CD14-positive monocyte (primary cell): ENCODE measurements at regions not wholly inside any gene's neighbourhood (a gene's known extent, or its start where the extent isn't known, plus 50 kb on each side); places are given as distances from the start of the nearest gene placed in this dataset.

ENCODE experiments used
- DNase-seq, 3 donors: peaks; one replicate each; pipeline ENCODE4 v3.0.0-alpha.2; 2011 to 2022
- H2AFZ ChIP-seq: 2 replicates; pipeline ENCODE4 v1.6.0; 2012; ENCODE audit warnings: mild to moderate bottlenecking, low read depth, low read length, inconsistent platforms; ENCODE audit not compliant: insufficient read depth, poor library complexity, severe bottlenecking
- H3K27ac ChIP-seq, 2 donors: 1 replicate in 1 of 2; 2 replicates in 1 of 2; pipeline ENCODE4 v1.5.1; 2012 to 2013; ENCODE audit warnings: low read length in 2 of 2, control low read depth in 1 of 2, inconsistent platforms in 1 of 2, low read depth in 1 of 2, mild to moderate bottlenecking in 1 of 2
- H3K27me3 ChIP-seq, 2 donors: one replicate each; pipeline versions ENCODE4 v1.6.0 to v1.6.1; 2011 to 2013; ENCODE audit warnings: low read length in 2 of 2; ENCODE audit not compliant: control insufficient read depth in 2 of 2, insufficient read depth in 2 of 2
- H3K36me3 ChIP-seq, 2 donors: replicated peaks in 1 of 2; 1 replicate in 1 of 2; 2 replicates in 1 of 2; pipeline versions ENCODE4 v1.5.1 to v1.6.1; 2012 to 2013; ENCODE audit warnings: low read length in 2 of 2, control low read depth in 1 of 2, inconsistent platforms in 1 of 2, mild to moderate bottlenecking in 1 of 2; ENCODE audit not compliant: insufficient read depth in 2 of 2, control insufficient read depth in 1 of 2
- H3K4me1 ChIP-seq, 2 donors: 1 replicate in 1 of 2; 2 replicates in 1 of 2; pipeline versions ENCODE4 v1.5.1 to v1.6.1; 2012 to 2013; ENCODE audit warnings: low read length in 2 of 2, control low read depth in 1 of 2, inconsistent platforms in 1 of 2, mild to moderate bottlenecking in 1 of 2, moderate library complexity in 1 of 2; ENCODE audit not compliant: insufficient read depth in 2 of 2, control insufficient read depth in 1 of 2
- H3K4me2 ChIP-seq: replicated peaks from 2 replicates; pipeline ENCODE3; 2012; ENCODE audit warnings: low read length, moderate library complexity, mild to moderate bottlenecking; ENCODE audit not compliant: poor library complexity, severe bottlenecking; ENCODE audit errors: extremely low read depth
- H3K4me3 ChIP-seq, 3 experiments: fragments of 200-600 bp in 1 of 3; sonication (generic) in 1 of 3; replicated peaks in 1 of 3; 1 replicate in 2 of 3; 2 replicates in 1 of 3; pipeline ENCODE4 v1.5.1; 2011 to 2013; ENCODE audit warnings: low read length in 3 of 3, mild to moderate bottlenecking in 3 of 3, control low read depth in 2 of 3, low read depth in 2 of 3, inconsistent platforms in 1 of 3, moderate library complexity in 1 of 3
- H3K79me2 ChIP-seq: 2 replicates; pipeline ENCODE4 v1.6.0; 2012; ENCODE audit warnings: mild to moderate bottlenecking, control low read depth, inconsistent platforms, low read length, moderate library complexity; ENCODE audit not compliant: insufficient read depth
- H3K9ac ChIP-seq: 2 replicates; pipeline ENCODE4 v1.6.0; 2017; ENCODE audit warnings: low read length, mild to moderate bottlenecking; ENCODE audit not compliant: insufficient read depth, poor library complexity, severe bottlenecking
- H3K9me3 ChIP-seq, 2 donors: replicated peaks in 1 of 2; 1 replicate in 1 of 2; 2 replicates in 1 of 2; pipeline versions ENCODE4 v1.5.1 to v1.6.1; 2012 to 2013; ENCODE audit warnings: low read length in 2 of 2, control low read depth in 1 of 2; ENCODE audit not compliant: control insufficient read depth in 1 of 2, insufficient read depth in 1 of 2
- H4K20me1 ChIP-seq: 2 replicates; pipeline ENCODE4 v1.6.0; 2012; ENCODE audit warnings: mild to moderate bottlenecking, low read length, control low read depth, moderate library complexity; ENCODE audit not compliant: insufficient read depth
- H3K27ac Mint-ChIP-seq, 7 donors: one replicate each; pipeline ENCODE4 v1.8.0; 2020; ENCODE audit warnings: mild to moderate bottlenecking in 7 of 7, mixed read lengths in 7 of 7, moderate library complexity in 6 of 7, inconsistent platforms in 2 of 7
- H3K27me3 Mint-ChIP-seq, 3 donors: one replicate each; pipeline ENCODE4 v1.8.0; 2021 to 2022; ENCODE audit warnings: low read depth in 3 of 3, mild to moderate bottlenecking in 3 of 3, mixed read lengths in 3 of 3, moderate library complexity in 3 of 3, inconsistent platforms in 1 of 3
- H3K36me3 Mint-ChIP-seq, 2 donors: one replicate each; pipeline ENCODE4 v1.8.0; 2020; ENCODE audit warnings: mixed read lengths in 2 of 2, inconsistent platforms in 1 of 2, mild to moderate bottlenecking in 1 of 2
- H3K4me1 Mint-ChIP-seq: one replicate; pipeline ENCODE4 v1.8.0; 2020; ENCODE audit warnings: mild to moderate bottlenecking, mixed read lengths
- H3K4me3 Mint-ChIP-seq, 2 donors: one replicate each; pipeline ENCODE4 v1.8.0; 2020; ENCODE audit warnings: mild to moderate bottlenecking in 2 of 2, mixed read lengths in 2 of 2, moderate library complexity in 1 of 2
- H3K9me3 Mint-ChIP-seq, 7 donors: one replicate each; pipeline ENCODE4 v1.8.0; 2020 to 2022; ENCODE audit warnings: mixed read lengths in 7 of 7, mild to moderate bottlenecking in 6 of 7, moderate library complexity in 6 of 7, inconsistent platforms in 2 of 7
- CTCF ChIP-seq: fragments of 200-600 bp; IDR thresholded peaks from one replicate; pipeline ENCODE4 v1.8.0; 2022; ENCODE audit warnings: antibody characterized with exemption, mild to moderate bottlenecking
- WGBS: methylation state at CpG from one replicate; pipeline ENCODE4 v1.1.5; 2013; ENCODE audit warnings: missing lambda C conversion rate; ENCODE audit not compliant: insufficient coverage; 5-methylcytosine and 5-hydroxymethylcytosine counted together
- intact Hi-C, 2 donors: fragments of 100-400 bp; cut with micrococcal nuclease; formaldehyde crosslinking; loops; one replicate each; pipeline versions ENCODE4 v1.15.0 to v1.15.1; 2023

GRCh38 chr16:54616610-54617009, 314.1 kb upstream of the IRX5 start:
- H4K20me1 ChIP-seq, result no peaks in the 10 kb centered on the region
- H3K36me3 ChIP-seq, result no peaks in the 10 kb centered on the region
- H3K36me3 Mint-ChIP-seq, result no peaks in the 10 kb centered on the region
- 85% methylated on average over 3 of the region's 5 CpGs for WGBS
- no peak overlapping the region for H3K9ac ChIP-seq
- no peak for TF ChIP-seq CTCF
- DNase-seq, result no peak
- H3K79me2 ChIP-seq, result no peaks in the 10 kb centered on the region
- H3K27me3 Mint-ChIP-seq, result peaks cover 0 to 1% (median 0%) of the 10 kb centered on the region in 3 donors
- H2AFZ ChIP-seq, result no peak overlapping the region
- H3K4me1 Mint-ChIP-seq, result no peaks in the 10 kb centered on the region
- H3K9me3 ChIP-seq, result no peaks in the 10 kb centered on the region
- intact Hi-C loops, result no loop called here
- no peaks in the 10 kb centered on the region for H3K27me3 ChIP-seq
- no peaks in the 10 kb centered on the region for H3K4me1 ChIP-seq
- no peak overlapping the region for H3K27ac Mint-ChIP-seq
- no peak overlapping the region for H3K4me3 ChIP-seq
- no peak overlapping the region for H3K27ac ChIP-seq
- peaks cover 0 to 4% (median 0%) of the 10 kb centered on the region in 7 donors for H3K9me3 Mint-ChIP-seq
- H3K4me3 Mint-ChIP-seq, result no peak overlapping the region
- H3K4me2 ChIP-seq, result no peak overlapping the region

GRCh38 chr16:54605536-54606066, 319.0 kb upstream of the IRX3 start:
- H3K9me3 Mint-ChIP-seq, result peaks cover 2 to 18% (median 4%) of the 10 kb centered on the region in 7 donors
- H3K27ac ChIP-seq, result no peak overlapping the region
- H3K27ac Mint-ChIP-seq, result no peak overlapping the region
- H4K20me1 ChIP-seq, result no peaks in the 10 kb centered on the region
- no peaks in the 10 kb centered on the region for H3K27me3 ChIP-seq
- no peaks in the 10 kb centered on the region for H3K36me3 Mint-ChIP-seq
- no peak for DNase-seq
- H3K79me2 ChIP-seq, result no peaks in the 10 kb centered on the region
- H3K9ac ChIP-seq, result no peak overlapping the region
- H3K36me3 ChIP-seq, result no peaks in the 10 kb centered on the region
- no peak overlapping the region for H3K4me3 Mint-ChIP-seq
- H2AFZ ChIP-seq, result no peak overlapping the region
- TF ChIP-seq CTCF, result no peak
- H3K4me1 Mint-ChIP-seq, result no peaks in the 10 kb centered on the region
- no peak overlapping the region for H3K4me3 ChIP-seq
- no CpG with 5 or more reads among the region's 1 CpG for WGBS
- no peak overlapping the region for H3K4me2 ChIP-seq
- H3K4me1 ChIP-seq, result no peaks in the 10 kb centered on the region
- intact Hi-C loops, result no loop called here
- H3K9me3 ChIP-seq, result peaks cover 8 to 11% of the 10 kb centered on the region in 2 donors
- H3K27me3 Mint-ChIP-seq, result peaks cover 1 to 4% (median 2%) of the 10 kb centered on the region in 3 donors
